HG03135 (cell line): ENCODE measurements at regions not wholly inside any gene's neighbourhood (a gene's known extent, or its start where the extent isn't known, plus 50 kb on each side); places are given as distances from the start of the nearest gene placed in this dataset.
"Not testable (repeated sequence)": the region's sequence is repeated elsewhere in the genome, so short reads cannot be mapped to it uniquely, and the experiment has no call there.

ENCODE experiments used
- ATAC-seq: cut with Tn5 transposase; IDR thresholded peaks from one replicate; pipeline ENCODE4 v1.9.1; 2021; ENCODE audit warnings: mild to moderate bottlenecking, moderate library complexity; ENCODE audit not compliant: unreplicated experiment

DNA sequence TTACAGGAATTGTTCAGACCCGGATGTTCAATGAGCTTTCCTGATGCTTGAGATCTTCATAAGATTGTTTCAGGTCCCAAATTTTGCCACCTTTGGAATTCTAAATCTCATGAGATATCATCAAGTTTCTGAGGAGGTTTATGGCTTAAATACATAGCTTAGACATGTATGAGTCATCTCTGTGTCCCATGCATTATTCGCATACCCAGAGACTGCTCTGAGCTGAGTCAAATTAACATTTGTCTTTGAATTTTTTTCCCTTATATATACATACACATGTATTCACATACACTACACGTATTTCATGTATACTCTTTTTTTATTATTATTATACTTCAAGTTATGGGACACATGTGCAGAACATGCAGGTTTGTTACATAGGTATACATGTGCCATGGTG lies 744.6 kb downstream of the BRINP1 start:
- ATAC-seq, result no peak

- ATAC-seq, result no peak
Observed at GRCh38 chr9:118630079-118630478, 739.2 kb downstream of the BRINP1 start.

DNA sequence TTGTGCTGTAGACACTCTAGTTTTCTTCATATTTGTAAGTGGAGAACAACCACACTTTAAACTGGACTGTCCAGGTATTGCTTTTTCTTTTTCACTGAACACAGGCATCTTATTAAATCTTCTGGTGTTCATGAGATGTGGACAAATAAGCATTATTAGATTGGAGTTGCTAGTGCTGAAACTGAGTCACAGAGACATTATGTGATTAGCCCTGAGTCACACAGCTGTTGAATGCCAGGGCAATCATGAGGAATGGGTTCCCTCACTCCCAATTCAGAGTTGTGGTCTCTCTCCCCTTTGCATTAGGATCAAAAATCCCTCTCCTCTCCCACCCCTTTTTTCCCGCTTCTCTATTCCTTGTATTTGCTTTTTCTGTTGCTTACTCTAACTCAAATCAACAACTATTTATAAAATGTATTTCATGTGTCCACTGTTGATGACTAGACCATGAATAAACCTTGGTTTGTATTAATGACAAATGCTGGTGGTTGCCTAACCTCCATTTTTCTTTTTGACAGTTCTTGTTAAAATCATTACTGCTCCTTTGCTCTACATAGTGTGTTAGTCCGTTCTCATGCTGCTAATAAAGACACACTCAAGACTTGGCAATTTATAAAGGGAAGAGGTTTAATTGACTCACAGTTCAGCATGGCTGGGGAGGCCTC lies 738.2 kb downstream of the BRINP1 start:
- no peak for ATAC-seq

DNA sequence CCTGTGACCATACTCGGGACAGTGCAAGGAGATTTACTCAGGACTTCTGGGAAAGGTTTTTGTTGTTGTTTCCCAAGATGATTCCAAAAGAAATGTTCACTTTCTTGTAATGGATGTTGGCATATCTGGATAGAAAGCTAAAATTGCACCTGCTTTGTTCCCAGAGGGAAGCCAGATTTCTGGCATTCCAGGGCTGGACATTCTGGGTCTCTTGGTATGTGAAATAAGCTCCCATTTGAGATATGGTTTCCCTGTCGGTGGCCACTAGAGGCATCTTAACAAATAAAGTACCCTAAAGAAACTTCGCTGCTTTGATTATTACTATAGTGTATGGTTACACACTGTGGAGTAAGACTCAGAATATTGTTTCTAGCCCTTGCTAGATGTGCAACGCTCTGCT lies 737.3 kb downstream of the BRINP1 start:
- no peak for ATAC-seq

DNA sequence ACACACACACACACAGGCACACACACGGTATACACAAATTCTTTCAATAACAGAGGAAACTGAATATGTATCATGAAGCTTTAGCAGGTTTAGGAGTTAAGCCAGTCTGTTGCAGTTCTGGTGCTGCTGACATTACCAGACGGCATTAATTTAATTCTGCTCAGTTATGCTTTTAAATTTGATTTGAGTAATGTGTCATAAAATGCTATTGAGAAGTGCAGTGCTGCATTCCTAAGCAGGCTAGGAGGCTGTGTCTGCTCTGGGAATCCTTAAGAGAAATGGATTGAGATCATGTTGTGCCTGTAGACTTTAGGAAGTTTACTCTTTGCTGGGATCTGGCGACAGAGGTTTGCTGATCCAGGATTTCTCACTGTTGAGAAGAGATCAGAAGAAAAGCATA lies 733.8 kb downstream of the BRINP1 start:
- ATAC-seq, result no peak

- no peak for ATAC-seq
Observed at GRCh38 chr9:118637681-118638080, 731.6 kb downstream of the BRINP1 start.

DNA sequence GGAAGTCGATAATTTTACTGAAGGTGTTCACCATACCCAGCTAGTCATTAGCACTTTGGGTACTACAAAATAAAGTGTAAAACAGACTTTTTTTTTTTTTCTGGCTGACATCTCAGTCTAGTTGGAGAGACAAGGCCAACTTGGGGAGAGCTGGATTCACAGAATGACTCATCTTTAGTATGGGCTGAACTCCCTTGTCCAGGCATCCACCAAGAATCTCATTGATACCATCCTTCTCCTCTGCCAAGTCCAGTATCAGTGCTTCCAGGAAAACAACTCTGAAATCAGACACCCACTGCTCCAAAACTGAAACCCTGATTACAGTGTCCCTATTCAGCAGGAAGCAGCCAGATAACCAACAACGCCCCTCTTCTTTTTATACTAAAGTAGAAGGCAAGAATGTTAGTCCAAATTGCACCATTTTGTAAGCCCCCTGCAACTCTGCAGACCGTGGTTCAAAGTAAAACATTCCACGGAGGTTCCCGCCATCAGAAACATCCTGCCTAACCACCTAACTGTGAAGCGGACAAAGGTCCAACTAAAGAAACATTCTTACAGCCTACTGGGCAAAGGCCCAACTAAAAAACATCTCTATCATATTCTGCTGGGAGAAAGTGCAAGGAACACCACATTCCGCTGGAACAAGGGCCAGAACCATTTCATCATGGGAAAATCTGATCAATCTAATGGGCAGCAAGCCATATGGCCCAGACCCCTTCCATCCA lies 728.2 kb downstream of the BRINP1 start:
- no peak for ATAC-seq

- no peak for ATAC-seq
Observed at GRCh38 chr9:118643118-118643517, 726.1 kb downstream of the BRINP1 start.

GRCh38 chr9:118644066-118644465 lies 725.2 kb downstream of the BRINP1 start:
- no peak for ATAC-seq

- ATAC-seq, result no peak
Observed at GRCh38 chr9:118647331-118647730, 721.9 kb downstream of the BRINP1 start.

GRCh38 chr9:118650417-118650816 lies 718.8 kb downstream of the BRINP1 start:
- no peak for ATAC-seq

- no peak for ATAC-seq
Observed at GRCh38 chr9:118651511-118651910, 717.7 kb downstream of the BRINP1 start.

DNA sequence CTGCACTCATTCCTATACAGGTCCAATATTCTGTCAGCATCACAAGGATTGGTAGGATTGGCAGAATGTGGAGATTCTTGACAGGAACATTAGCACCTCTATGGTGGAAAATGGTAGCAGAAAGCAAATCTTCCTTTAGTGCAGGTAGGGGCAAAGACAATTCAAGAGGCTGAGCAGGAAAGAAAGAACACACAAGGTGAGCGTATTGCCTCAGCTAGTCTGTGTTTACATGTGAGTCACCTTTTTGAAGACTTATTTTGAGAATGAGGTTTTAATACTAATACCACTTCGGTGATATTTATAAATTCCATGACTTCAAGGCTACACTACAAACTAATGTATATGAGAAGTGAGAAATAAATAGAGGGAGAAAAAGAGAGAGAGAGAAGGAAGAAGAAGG lies 717.0 kb downstream of the BRINP1 start:
- no peak for ATAC-seq

DNA sequence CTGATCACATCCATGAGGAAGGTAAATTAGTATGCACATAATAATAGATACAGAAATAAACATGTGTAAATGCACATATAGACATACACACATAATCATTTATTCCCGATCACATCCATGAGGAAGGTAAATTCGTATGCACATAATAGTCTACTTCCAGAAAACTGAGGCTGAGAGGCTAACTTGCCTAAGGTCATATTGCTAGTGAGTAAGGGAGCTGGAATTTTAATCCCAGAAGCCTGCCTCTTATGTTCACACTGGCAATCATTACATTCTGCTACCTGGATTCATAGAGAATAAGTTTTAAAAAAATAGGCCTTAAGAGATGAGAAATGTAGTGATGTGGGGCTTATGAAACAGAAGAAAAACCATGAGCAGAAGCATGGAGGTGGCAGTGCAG lies 716.3 kb downstream of the BRINP1 start:
- ATAC-seq, result no peak

DNA sequence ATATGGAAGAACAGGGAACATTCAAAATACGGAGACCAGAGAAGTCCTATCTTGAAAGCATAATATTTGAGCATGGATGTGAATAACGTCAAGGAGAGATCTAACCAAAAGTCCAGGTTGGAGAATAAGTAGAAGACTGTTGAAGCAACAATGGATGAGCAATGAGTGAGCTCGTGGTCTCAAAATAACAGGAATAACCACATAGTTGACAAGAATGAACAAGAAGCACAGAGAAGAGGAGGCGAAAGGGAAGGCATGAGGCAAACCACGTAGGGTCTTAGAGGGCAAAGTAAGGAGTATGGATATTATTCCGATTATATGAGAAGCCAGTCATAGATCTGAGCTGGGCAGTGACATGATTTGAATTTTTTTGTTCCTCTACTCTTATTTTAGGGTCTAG lies 710.2 kb downstream of the BRINP1 start:
- no peak for ATAC-seq

- ATAC-seq, result no peak
Observed at GRCh38 chr9:118665226-118665919, 703.9 kb downstream of the BRINP1 start.

DNA sequence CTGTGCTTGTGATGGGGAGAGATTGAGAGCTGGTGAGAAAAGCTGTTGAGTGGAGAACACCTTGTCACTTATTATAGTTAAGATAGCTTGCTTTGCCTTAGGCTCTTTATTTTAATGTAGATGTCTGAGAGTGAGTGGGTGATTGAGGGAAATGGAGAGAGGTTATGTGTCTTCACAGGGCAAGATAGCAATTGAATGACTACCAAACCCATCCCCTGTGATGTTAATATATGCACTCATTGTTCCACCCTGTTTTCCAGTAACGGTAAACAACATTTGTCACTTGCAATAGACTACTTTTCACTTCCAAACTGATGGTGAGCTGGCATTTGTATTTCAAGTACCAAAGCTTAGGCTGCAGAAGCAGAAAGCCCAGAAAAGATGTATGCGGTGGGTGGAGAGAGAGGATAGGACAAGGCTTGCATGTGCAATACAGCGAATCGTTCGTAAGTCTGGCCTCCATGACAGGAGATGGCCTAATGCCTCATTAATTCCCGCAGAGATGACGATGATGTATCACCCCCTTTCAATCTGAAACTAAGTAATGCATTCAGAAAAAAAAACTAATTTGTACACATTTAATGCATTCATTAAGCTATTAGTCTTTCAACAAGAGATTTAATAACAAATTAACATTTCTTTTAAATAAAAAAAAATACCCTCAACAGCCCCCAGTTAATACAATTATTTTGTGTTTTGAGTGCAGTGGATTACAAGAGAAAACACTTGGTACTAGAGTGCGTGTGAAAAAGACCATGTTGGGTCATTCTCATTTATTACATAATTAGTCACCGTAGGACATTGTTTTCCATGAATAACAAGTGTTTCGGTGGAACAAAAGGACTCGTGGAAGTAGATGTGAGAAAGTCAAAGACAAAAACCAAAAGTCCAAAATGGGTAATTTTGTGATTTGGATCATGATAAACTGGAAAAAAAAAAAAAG lies 699.0 kb downstream of the BRINP1 start:
- no peak for ATAC-seq

DNA sequence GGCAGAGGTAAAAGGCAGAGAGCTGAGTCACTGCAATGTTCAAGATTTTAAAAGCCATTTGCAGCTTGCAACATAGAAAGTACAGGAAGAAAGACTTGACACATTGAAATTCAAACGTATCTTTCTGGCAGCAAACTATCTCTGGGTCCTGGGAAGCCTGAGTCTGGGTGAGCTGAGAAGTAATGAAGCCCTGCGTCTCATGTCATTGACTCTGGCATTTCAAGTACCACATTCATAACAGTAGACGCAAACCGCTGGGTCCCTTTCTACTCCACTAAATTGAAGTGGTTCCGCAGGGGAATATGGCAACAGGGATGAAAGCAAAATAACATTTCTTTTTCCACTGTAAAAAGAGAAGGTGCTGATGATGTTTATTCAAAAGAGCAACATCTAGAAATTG lies 694.3 kb downstream of the BRINP1 start:
- no peak for ATAC-seq

DNA sequence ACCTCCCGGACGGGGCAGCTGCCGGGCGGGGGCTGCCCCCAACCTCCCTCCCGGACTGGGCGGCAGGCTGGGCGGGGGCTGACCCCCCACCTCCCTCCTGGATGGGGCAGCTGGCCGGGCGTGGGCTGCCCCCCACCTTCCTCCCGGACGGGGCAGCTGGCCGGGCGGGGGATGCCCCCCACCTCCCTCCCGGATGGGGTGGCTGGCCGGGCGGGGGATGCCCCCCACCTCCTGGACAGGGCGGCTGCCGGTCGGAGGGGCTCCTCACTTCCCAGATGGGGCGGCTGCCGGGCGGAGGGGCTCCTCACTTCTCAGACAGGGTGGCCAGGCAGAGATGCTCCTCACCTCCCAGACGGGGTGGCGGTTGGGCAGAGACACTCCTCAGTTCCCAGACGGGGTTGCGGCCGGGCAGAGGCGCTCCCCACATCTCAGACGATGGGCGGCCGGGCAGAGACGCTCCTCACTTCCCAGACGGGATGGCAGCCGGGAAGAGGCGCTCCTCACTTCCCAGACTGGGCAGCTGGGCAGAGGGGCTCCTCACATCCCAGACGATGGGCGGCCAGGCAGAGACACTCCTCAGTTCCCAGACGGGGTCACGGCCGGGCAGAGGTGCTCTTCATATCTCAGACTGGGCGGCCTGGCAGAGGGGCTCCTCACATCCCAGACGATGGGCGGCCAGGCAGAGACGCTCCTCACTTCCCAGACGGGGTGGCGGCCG lies 691.1 kb downstream of the BRINP1 start:
- not testable (repeated sequence) for ATAC-seq

GRCh38 chr9:118686959-118687358 lies 682.3 kb downstream of the BRINP1 start:
- ATAC-seq, result no peak
